Trophoblast cell (in vitro differentiated cells and primary cell): ENCODE measurements at regions not wholly inside any gene's neighbourhood (a gene's known extent, or its start where the extent isn't known, plus 50 kb on each side); places are given as distances from the start of the nearest gene placed in this dataset.

ENCODE experiments used
- DNase-seq, 2 donors: peaks; one replicate each; pipeline ENCODE4 v3.0.0-alpha.2; 2016
- H2AFZ ChIP-seq: 2 replicates; pipeline ENCODE4 v1.6.1; 2013; ENCODE audit warnings: low read length, moderate library complexity, mild to moderate bottlenecking; ENCODE audit not compliant: insufficient read depth, poor library complexity
- H2AK5ac ChIP-seq: 2 replicates; pipeline ENCODE4 v1.6.1; 2013; ENCODE audit warnings: mild to moderate bottlenecking, low read length
- H2BK120ac ChIP-seq: 2 replicates; pipeline ENCODE4 v1.6.1; 2013; ENCODE audit warnings: low read length, mild to moderate bottlenecking, moderate library complexity; ENCODE audit not compliant: insufficient read depth, poor library complexity
- H2BK12ac ChIP-seq: 2 replicates; pipeline ENCODE4 v1.6.1; 2013; ENCODE audit warnings: mild to moderate bottlenecking, low read length, moderate library complexity
- H2BK5ac ChIP-seq: 2 replicates; pipeline ENCODE4 v1.6.1; 2013; ENCODE audit warnings: low read length, low read depth, moderate library complexity, mild to moderate bottlenecking; ENCODE audit not compliant: poor library complexity
- H3K14ac ChIP-seq: 2 replicates; pipeline ENCODE4 v1.6.1; 2013; ENCODE audit warnings: mild to moderate bottlenecking, low read length
- H3K18ac ChIP-seq: 2 replicates; pipeline ENCODE4 v1.6.1; 2013; ENCODE audit warnings: mild to moderate bottlenecking, low read length
- H3K23ac ChIP-seq: 2 replicates; pipeline ENCODE4 v1.6.1; 2013; ENCODE audit warnings: low read length
- H3K27ac ChIP-seq: 2 replicates; pipeline ENCODE4 v1.5.1; 2013; ENCODE audit warnings: low read depth, mild to moderate bottlenecking, inconsistent platforms, low read length, moderate library complexity
- H3K27me3 ChIP-seq: 2 replicates; pipeline ENCODE4 v1.6.1; 2013; ENCODE audit warnings: inconsistent platforms, mild to moderate bottlenecking, low read length, moderate library complexity; ENCODE audit not compliant: insufficient read depth
- H3K36me3 ChIP-seq, 2 experiments: 1 replicate in 1 of 2; 2 replicates in 1 of 2; pipeline ENCODE4 v1.6.1; 2013; ENCODE audit warnings: low read length in 2 of 2, mild to moderate bottlenecking in 2 of 2, moderate library complexity in 1 of 2; ENCODE audit not compliant: insufficient read depth in 2 of 2, control insufficient read depth in 1 of 2
- H3K4ac ChIP-seq: 2 replicates; pipeline ENCODE4 v1.6.1; 2013; ENCODE audit warnings: low read depth, mild to moderate bottlenecking, low read length, moderate library complexity
- H3K4me1 ChIP-seq, 2 experiments: 1 replicate in 1 of 2; 2 replicates in 1 of 2; pipeline ENCODE4 v1.6.1; 2013; ENCODE audit warnings: low read length in 2 of 2, mild to moderate bottlenecking in 2 of 2, moderate library complexity in 1 of 2; ENCODE audit not compliant: insufficient read depth in 2 of 2, control insufficient read depth in 1 of 2
- H3K4me2 ChIP-seq: 2 replicates; pipeline ENCODE4 v1.6.1; 2013; ENCODE audit warnings: inconsistent platforms, mild to moderate bottlenecking, low read length, moderate library complexity
- H3K4me3 ChIP-seq: 2 replicates; pipeline ENCODE4 v1.5.1; 2013; ENCODE audit warnings: mild to moderate bottlenecking, low read depth, low read length, inconsistent platforms
- H3K79me1 ChIP-seq: one replicate; pipeline ENCODE4 v1.6.1; 2013; ENCODE audit warnings: low read length
- H3K79me2 ChIP-seq: 2 replicates; pipeline ENCODE4 v1.6.1; 2013; ENCODE audit warnings: low read length, mild to moderate bottlenecking; ENCODE audit not compliant: control insufficient read depth, insufficient read depth, poor library complexity
- H3K9ac ChIP-seq: 2 replicates; pipeline ENCODE4 v1.6.1; 2013; ENCODE audit warnings: mild to moderate bottlenecking, low read length
- H3K9me3 ChIP-seq: 2 replicates; pipeline ENCODE4 v1.6.1; 2013; ENCODE audit warnings: low read depth, mild to moderate bottlenecking, control low read depth, inconsistent platforms, low read length; ENCODE audit not compliant: insufficient read depth
- H4K12ac ChIP-seq: 2 replicates; pipeline ENCODE4 v1.6.1; 2013; ENCODE audit warnings: low read depth, mild to moderate bottlenecking, low read length, moderate library complexity
- H4K8ac ChIP-seq: 2 replicates; pipeline ENCODE4 v1.6.1; 2013; ENCODE audit warnings: low read depth, mild to moderate bottlenecking, low read length, moderate library complexity
- H4K91ac ChIP-seq: one replicate; pipeline ENCODE4 v1.6.1; 2013; ENCODE audit warnings: low read depth, mild to moderate bottlenecking, low read length, moderate library complexity
- WGBS: extraction: QIAGEN DNeasy Blood & Tissue Kit; methylation state at CpG from one replicate; pipeline ENCODE4 v1.1.7; 2013; ENCODE audit warnings: missing lambda C conversion rate; ENCODE audit not compliant: insufficient read length, insufficient coverage; ENCODE audit errors: extremely low coverage; 5-methylcytosine and 5-hydroxymethylcytosine counted together

DNA sequence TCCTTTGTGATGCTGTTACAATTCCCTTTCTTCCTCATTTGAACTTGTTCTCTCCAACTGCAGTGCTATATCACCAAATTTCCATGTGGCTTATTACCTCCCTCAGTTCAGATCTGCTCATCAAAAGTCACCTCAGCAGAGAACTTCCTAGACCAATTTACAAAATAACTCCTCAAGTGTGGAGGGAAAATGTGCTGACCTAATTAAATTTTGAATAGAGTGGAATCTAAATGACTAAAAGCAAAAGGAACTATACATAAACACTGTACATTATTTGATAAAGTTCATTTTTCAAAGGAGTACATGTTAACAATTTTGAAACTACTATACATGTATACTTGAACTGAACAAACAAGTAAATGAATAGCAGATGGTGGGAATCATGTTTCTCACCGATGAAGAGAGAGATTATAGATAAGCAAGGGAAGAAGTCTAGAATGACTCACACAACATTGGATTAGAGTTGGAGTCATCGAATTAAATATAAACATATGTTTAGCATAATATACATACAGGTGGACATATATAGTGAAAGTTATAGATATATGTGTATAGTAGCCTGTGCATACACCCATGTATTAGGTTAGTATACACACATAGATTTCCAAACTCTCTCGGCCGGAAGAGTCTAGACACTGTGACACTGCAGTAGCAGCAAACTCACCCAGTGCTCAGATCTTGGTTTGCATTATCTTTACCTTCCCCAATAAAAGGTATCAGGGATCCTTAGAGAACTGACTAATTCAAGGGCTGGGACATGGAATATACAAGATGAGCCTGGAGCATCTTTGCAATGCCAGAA, 318.7 kb downstream of the PCDH18 start:
- H3K4me1 ChIP-seq: no peaks in the 10 kb centered on the region
- H3K27me3 ChIP-seq: no peaks in the 10 kb centered on the region
- no CpG with 5 or more reads among the region's 4 CpGs for WGBS

DNA sequence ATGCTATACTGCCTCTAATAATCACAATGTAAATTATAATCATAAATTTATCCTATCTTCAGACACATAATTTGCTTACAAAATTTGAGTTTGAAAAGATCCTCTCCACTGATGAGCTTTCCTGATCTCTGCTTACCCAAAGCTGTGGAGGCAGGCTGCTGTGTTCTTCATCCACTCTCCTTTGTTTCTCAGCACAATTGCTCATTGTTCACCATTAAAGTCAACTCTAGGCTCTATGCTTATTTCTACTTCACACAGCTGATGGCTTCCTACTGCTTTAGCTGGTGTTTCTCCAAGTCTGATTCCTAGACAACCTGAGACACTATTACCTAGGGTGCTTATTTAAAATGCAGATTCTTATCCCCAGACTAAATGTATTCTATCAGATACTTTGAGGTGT, 319.7 kb downstream of the PCDH18 start:
- H2BK120ac ChIP-seq: no peak overlapping the region
- no peak overlapping the region for H2AFZ ChIP-seq
- H3K79me2 ChIP-seq: no peaks in the 10 kb centered on the region
- no peak overlapping the region for H3K14ac ChIP-seq
- no peak overlapping the region for H3K4ac ChIP-seq
- H3K18ac ChIP-seq: no peak overlapping the region
- DNase-seq: no peak
- H3K4me1 ChIP-seq: no peaks in the 10 kb centered on the region
- no peaks in the 10 kb centered on the region for H3K36me3 ChIP-seq
- no peak overlapping the region for H4K8ac ChIP-seq
- no peak overlapping the region for H3K23ac ChIP-seq
- no peak overlapping the region for H3K27ac ChIP-seq
- H3K27me3 ChIP-seq: no peaks in the 10 kb centered on the region
- H2BK12ac ChIP-seq: no peak overlapping the region
- H2BK5ac ChIP-seq: no peak overlapping the region
- no peak overlapping the region for H3K9ac ChIP-seq
- H3K79me1 ChIP-seq: no peaks in the 10 kb centered on the region
- no peak overlapping the region for H3K4me2 ChIP-seq
- no peak overlapping the region for H4K12ac ChIP-seq
- H2AK5ac ChIP-seq: no peak overlapping the region
- no peak overlapping the region for H4K91ac ChIP-seq
- no peak overlapping the region for H3K4me3 ChIP-seq
- no peaks in the 10 kb centered on the region for H3K9me3 ChIP-seq

More for the DNA sequence above, 318.7 kb downstream of the PCDH18 start:
- Histone ChIP-seq H3K9me3 (no peaks in the 10 kb centered on the region), H2BK5ac (no peak overlapping the region), H3K9ac (no peak overlapping the region), H3K27ac (no peak overlapping the region), H3K18ac (no peak overlapping the region), H4K91ac (no peak overlapping the region), H4K8ac (no peak overlapping the region), H3K79me1 (no peaks in the 10 kb centered on the region), H3K79me2 (no peaks in the 10 kb centered on the region), H3K36me3 (no peaks in the 10 kb centered on the region), H2BK12ac (no peak overlapping the region), H3K23ac (no peak overlapping the region), H3K4me3 (no peak overlapping the region), H3K4ac (no peak overlapping the region), H2AK5ac (no peak overlapping the region), H4K12ac (no peak overlapping the region), H3K4me2 (no peak overlapping the region), H3K14ac (no peak overlapping the region), H2AFZ (no peak overlapping the region), H2BK120ac (no peak overlapping the region)
- DNase-seq: no peak

DNA sequence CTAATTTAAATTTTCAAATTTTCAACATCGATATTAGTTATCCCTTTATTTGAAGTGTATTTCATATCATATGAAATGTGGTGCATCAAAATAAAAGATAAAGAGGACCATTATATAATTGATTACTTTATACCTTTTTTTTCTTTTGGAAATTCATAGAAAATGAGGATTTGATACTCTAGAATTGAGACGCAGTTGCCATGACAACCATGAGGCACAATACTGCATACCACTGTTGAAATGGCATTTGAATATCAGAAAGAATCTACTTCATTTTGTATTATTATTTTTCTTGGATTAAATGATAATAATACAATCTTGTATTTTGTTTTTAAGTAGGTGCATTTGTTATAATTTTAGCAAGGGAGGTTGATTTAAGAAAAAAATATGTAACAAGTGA, 323.1 kb downstream of the PCDH18 start:
- Histone ChIP-seq H3K9me3 (no peaks in the 10 kb centered on the region), H3K9ac (no peak overlapping the region), H4K8ac (no peak overlapping the region), H2BK120ac (no peak overlapping the region), H3K79me2 (no peaks in the 10 kb centered on the region), H4K12ac (no peak overlapping the region), H3K27me3 (no peaks in the 10 kb centered on the region), H4K91ac (no peak overlapping the region), H3K4me2 (no peak overlapping the region), H3K4me3 (no peak overlapping the region), H2BK12ac (no peak overlapping the region), H3K4me1 (no peaks in the 10 kb centered on the region), H2BK5ac (no peak overlapping the region), H3K23ac (no peak overlapping the region), H3K27ac (no peak overlapping the region), H3K79me1 (no peaks in the 10 kb centered on the region), H3K36me3 (no peaks in the 10 kb centered on the region), H3K4ac (no peak overlapping the region), H2AK5ac (no peak overlapping the region), H3K14ac (no peak overlapping the region), H3K18ac (no peak overlapping the region), H2AFZ (no peak overlapping the region)
- DNase-seq: no peak
- no CpG with 5 or more reads among the region's 2 CpGs for WGBS

DNA sequence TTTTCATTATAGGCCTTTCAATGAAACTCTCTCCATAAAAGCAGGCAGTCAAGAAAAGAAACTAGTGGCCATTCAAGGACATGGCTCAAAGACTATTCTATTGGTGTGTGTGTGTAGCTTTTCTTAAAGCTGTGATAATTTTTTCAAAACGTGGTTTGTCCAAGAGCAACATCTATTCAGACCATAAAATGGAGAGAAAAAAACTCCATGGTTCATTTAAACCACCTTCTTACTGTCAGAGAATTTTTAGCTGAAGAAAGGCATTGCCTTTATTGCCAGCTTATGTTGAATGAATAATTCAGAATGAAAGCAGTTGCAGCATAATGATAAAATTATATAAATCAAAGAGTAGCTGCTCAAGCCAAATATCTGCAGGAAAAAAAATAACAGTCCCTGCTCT, 325.5 kb downstream of the PCDH18 start:
- H3K4ac ChIP-seq: no peak overlapping the region
- no peak overlapping the region for H3K9ac ChIP-seq
- H3K36me3 ChIP-seq: no peaks in the 10 kb centered on the region
- H2AK5ac ChIP-seq: no peak overlapping the region
- H3K4me1 ChIP-seq: no peaks in the 10 kb centered on the region
- H4K91ac ChIP-seq: no peak overlapping the region
- no peak overlapping the region for H3K4me2 ChIP-seq
- H4K12ac ChIP-seq: no peak overlapping the region
- H2BK5ac ChIP-seq: no peak overlapping the region
- no peaks in the 10 kb centered on the region for H3K9me3 ChIP-seq
- H3K79me2 ChIP-seq: no peaks in the 10 kb centered on the region
- DNase-seq: no peak
- no peak overlapping the region for H3K27ac ChIP-seq
- H3K18ac ChIP-seq: no peak overlapping the region
- H4K8ac ChIP-seq: no peak overlapping the region
- H3K4me3 ChIP-seq: no peak overlapping the region
- no peaks in the 10 kb centered on the region for H3K79me1 ChIP-seq
- H3K14ac ChIP-seq: no peak overlapping the region
- no peaks in the 10 kb centered on the region for H3K27me3 ChIP-seq
- no peak overlapping the region for H2BK120ac ChIP-seq
- H2AFZ ChIP-seq: no peak overlapping the region
- no CpG with 5 or more reads among the region's 1 CpG for WGBS
- H3K23ac ChIP-seq: no peak overlapping the region
- H2BK12ac ChIP-seq: no peak overlapping the region
